Muscle of back (tissue), 3 donors: ENCODE measurements at regions not wholly inside any gene's neighbourhood (a gene's known extent, or its start where the extent isn't known, plus 50 kb on each side); places are given as distances from the start of the nearest gene placed in this dataset.
"Not testable (repeated sequence)": the region's sequence is repeated elsewhere in the genome, so short reads cannot be mapped to it uniquely, and the experiment has no call there.

Experiments
- DNase-seq, 3 donors: peaks; one replicate each; pipeline versions ENCODE4 v3.0.0 to v3.0.0-alpha.2; 2013

GRCh38 chr15:31669158-31669908, 342.7 kb downstream of the KLF13 start:
- DNase-seq: not testable (repeated sequence)

GRCh38 chr15:31673263-31673662, 346.6 kb downstream of the KLF13 start:
- not testable (repeated sequence) for DNase-seq

GRCh38 chr15:31681529-31682259, 348.6 kb upstream of the CHRNA7 start:
- not testable (repeated sequence) for DNase-seq

GRCh38 chr15:31687088-31687487, 343.2 kb upstream of the CHRNA7 start:
- not testable (repeated sequence) for DNase-seq

- DNase-seq: not testable (repeated sequence)
Measured at GRCh38 chr15:31696509-31696908, 333.8 kb upstream of the CHRNA7 start.

GRCh38 chr15:31705076-31705678, 325.1 kb upstream of the CHRNA7 start:
- DNase-seq: not testable (repeated sequence)

GRCh38 chr15:31707944-31708702, 322.2 kb upstream of the CHRNA7 start:
- not testable (repeated sequence) for DNase-seq

GRCh38 chr15:31708703-31709327, 321.5 kb upstream of the CHRNA7 start:
- DNase-seq: not testable (repeated sequence)

- DNase-seq: not testable (repeated sequence)
Measured at GRCh38 chr15:31709479-31709878, 320.8 kb upstream of the CHRNA7 start.

GRCh38 chr15:31710806-31711205, 319.5 kb upstream of the CHRNA7 start:
- DNase-seq: not testable (repeated sequence)

GRCh38 chr15:31715208-31715607, 315.1 kb upstream of the CHRNA7 start:
- DNase-seq: not testable (repeated sequence)

GRCh38 chr15:31718625-31719024, 311.7 kb upstream of the CHRNA7 start:
- DNase-seq: not testable (repeated sequence)

GRCh38 chr15:31719396-31720022, 310.8 kb upstream of the CHRNA7 start:
- not testable (repeated sequence) for DNase-seq

GRCh38 chr15:31723019-31723418, 307.3 kb upstream of the CHRNA7 start:
- not testable (repeated sequence) for DNase-seq

GRCh38 chr15:31724903-31725302, 305.4 kb upstream of the CHRNA7 start:
- DNase-seq: not testable (repeated sequence)

GRCh38 chr15:31725619-31726018, 304.7 kb upstream of the CHRNA7 start:
- DNase-seq: not testable (repeated sequence)

- DNase-seq: no peak
Measured at GRCh38 chr15:31727612-31728011, 302.7 kb upstream of the CHRNA7 start.

- peak in 1 of 3 donors; percentile 1 for DNase-seq
Measured at GRCh38 chr15:31732726-31733125, 297.6 kb upstream of the CHRNA7 start.

GRCh38 chr15:31733424-31733823, 296.9 kb upstream of the CHRNA7 start:
- DNase-seq: no peak

- DNase-seq: peak in 2 of 3 donors; percentile 20 to 30
Measured at GRCh38 chr15:31740203-31740602, 290.1 kb upstream of the CHRNA7 start.

- no peak for DNase-seq
Measured at GRCh38 chr15:31745841-31746240, 284.5 kb upstream of the CHRNA7 start.
